Endothelial cell of umbilical vein (primary cell): ENCODE measurements at regions not wholly inside any gene's neighbourhood (a gene's known extent, or its start where the extent isn't known, plus 50 kb on each side); places are given as distances from the start of the nearest gene placed in this dataset.

Experiments
- BruUV-seq: library from RNA; stranded (reverse); fragments of 400-500 nt; replicated peaks from 2 replicates; lab custom pipeline; 2021; lab: Mats Ljungman, UMichigan
- CTCF ChIA-PET: fragments of 300-600, 350-600 bp; sonication (Branson Sonifier 250); formaldehyde crosslinking; loops from one replicate; lab custom pipeline; 2021; ENCODE audit warnings: antibody characterized with exemption, inconsistent platforms; lab: Charles Lee
- POLR2A ChIA-PET: fragments of 300-600, 350-600 bp; sonication (Branson Sonifier 250); formaldehyde crosslinking; loops from one replicate; lab custom pipeline; 2021; ENCODE audit warnings: antibody characterized with exemption, inconsistent platforms; lab: Charles Lee
- DNase-seq: peaks from one replicate; pipeline ENCODE4 v3.0.0-alpha.2; 2011; ENCODE audit warnings: low read depth, low spot score
- FAIRE-seq: peaks from 2 replicates; lab custom pipeline; 2011; peaks lifted over from hg19 to GRCh38; lab: Jason Lieb, UNC
- H2AFZ ChIP-seq: 2 replicates; pipeline ENCODE4 v1.6.0; 2012; ENCODE audit warnings: low read depth, low read length, control low read depth, inconsistent platforms
- H3K27ac ChIP-seq: 2 replicates; pipeline ENCODE4 v1.5.1; 2011; ENCODE audit warnings: low read depth, mild to moderate bottlenecking, control low read depth, low read length, moderate library complexity; ENCODE audit not compliant: insufficient read depth
- H3K27me3 ChIP-seq, 2 experiments: 2 replicates each; pipeline versions ENCODE4 v1.6.0 to v1.6.1; 2011; ENCODE audit warnings: low read length in 2 of 2, mixed read lengths in 1 of 2; ENCODE audit not compliant: control insufficient read depth in 2 of 2, insufficient read depth in 2 of 2
- H3K36me3 ChIP-seq, 2 experiments: 2 replicates in 1 of 2; 3 replicates in 1 of 2; pipeline ENCODE4 v1.5.1; 2011; ENCODE audit warnings: low read length in 2 of 2, mild to moderate bottlenecking in 1 of 2, moderate library complexity in 1 of 2; ENCODE audit not compliant: control insufficient read depth in 2 of 2, insufficient read depth in 2 of 2; ENCODE audit errors: extremely low read depth in 1 of 2
- H3K4me1 ChIP-seq: 3 replicates; pipeline ENCODE4 v1.5.1; 2011; ENCODE audit warnings: mild to moderate bottlenecking, low read length; ENCODE audit not compliant: control insufficient read depth, insufficient read depth; ENCODE audit errors: extremely low read depth
- H3K4me2 ChIP-seq: 2 replicates; pipeline ENCODE4 v1.6.1; 2011; ENCODE audit warnings: low read length, control low read depth, mixed read lengths; ENCODE audit not compliant: insufficient read depth
- H3K4me3 ChIP-seq, 3 experiments: fragments of 200-600 bp in 1 of 3; sonication (generic), shearing (Covaris generic) in 1 of 3; replicated peaks in 1 of 3; 2 replicates each; pipeline ENCODE4 v1.5.1; 2011 to 2016; ENCODE audit warnings: control low read depth in 3 of 3, low read length in 3 of 3, mild to moderate bottlenecking in 2 of 3, inconsistent platforms in 1 of 3, low read depth in 1 of 3, moderate library complexity in 1 of 3; ENCODE audit not compliant: insufficient read depth in 1 of 3
- H3K79me2 ChIP-seq: 2 replicates; pipeline ENCODE4 v1.6.0; 2012; ENCODE audit warnings: low read length, inconsistent platforms; ENCODE audit not compliant: control insufficient read depth, insufficient read depth
- H3K9ac ChIP-seq: replicated peaks from 2 replicates; pipeline ENCODE3; 2011; ENCODE audit warnings: low read length, control low read depth; ENCODE audit not compliant: insufficient read depth; ENCODE audit errors: extremely low read depth
- H3K9me1 ChIP-seq: replicated peaks from 3 replicates; pipeline ENCODE4 v1.6.0; 2011; ENCODE audit warnings: mild to moderate bottlenecking, low read length; ENCODE audit not compliant: control insufficient read depth, insufficient read depth; ENCODE audit errors: extremely low read depth
- H3K9me3 ChIP-seq: replicated peaks from 2 replicates; pipeline ENCODE4 v1.5.1; 2012; ENCODE audit warnings: low read length, inconsistent platforms; ENCODE audit not compliant: control insufficient read depth, insufficient read depth
- H4K20me1 ChIP-seq: replicated peaks from 2 replicates; pipeline ENCODE3; 2011; ENCODE audit warnings: mild to moderate bottlenecking, low read length; ENCODE audit not compliant: control insufficient read depth, insufficient read depth; ENCODE audit errors: extremely low read depth
- CTCF ChIP-seq, 2 donors: IDR thresholded peaks; 1 replicate in 1 of 2; 2 replicates in 1 of 2; pipeline ENCODE4 v1.5.1; 2011; ENCODE audit warnings: low read length in 2 of 2, mild to moderate bottlenecking in 2 of 2, moderate library complexity in 2 of 2, control low read depth in 1 of 2, inconsistent platforms in 1 of 2, low read depth in 1 of 2; ENCODE audit not compliant: insufficient read depth in 1 of 2; ENCODE audit errors: extremely low read depth in 1 of 2
- EZH2 ChIP-seq: IDR thresholded peaks from 2 replicates; pipeline ENCODE4 v1.6.1; 2012; ENCODE audit warnings: borderline replicate concordance, low read depth, mild to moderate bottlenecking, moderate library complexity, low read length, inconsistent platforms; ENCODE audit not compliant: severe bottlenecking
- FOS ChIP-seq: IDR thresholded peaks from 2 replicates; pipeline ENCODE4 v1.6.1; 2011; ENCODE audit warnings: mild to moderate bottlenecking, low read length, moderate library complexity, borderline replicate concordance; ENCODE audit not compliant: insufficient read depth
- GATA2 ChIP-seq: IDR thresholded peaks from 2 replicates; pipeline ENCODE4 v1.7.0; 2011; ENCODE audit warnings: low read depth, mild to moderate bottlenecking, moderate library complexity, mixed read lengths, low read length; ENCODE audit not compliant: insufficient read length, insufficient read depth
- JUN ChIP-seq: IDR thresholded peaks from 2 replicates; pipeline ENCODE4 v1.6.1; 2011; ENCODE audit warnings: borderline replicate concordance, low read depth; ENCODE audit not compliant: insufficient read length, insufficient read depth
- MAX ChIP-seq: IDR thresholded peaks from 2 replicates; pipeline ENCODE4 v1.6.1; 2011; ENCODE audit not compliant: insufficient read depth, insufficient read length
- MYC ChIP-seq: IDR thresholded peaks from one replicate; pipeline ENCODE4 v1.6.1; 2011; ENCODE audit warnings: mild to moderate bottlenecking, low read depth, low read length
- POLR2A ChIP-seq: IDR thresholded peaks from 2 replicates; pipeline ENCODE4 v1.6.1; 2012; ENCODE audit warnings: low read depth, mild to moderate bottlenecking, control low read depth, low read length
- POLR2AphosphoS5 ChIP-seq: IDR thresholded peaks from 2 replicates; pipeline ENCODE4 v1.6.1; 2012; ENCODE audit warnings: low read depth, mild to moderate bottlenecking, control low read depth, low read length, moderate library complexity; ENCODE audit not compliant: insufficient read depth
- dilution Hi-C: fragments of 300-500 bp; cut with MboI; formaldehyde crosslinking; loops from one replicate; pipeline ENCODE4 v1.15.0; 2019; ENCODE audit warnings: low sequenced_read_pairs; ENCODE audit not compliant: extremely low pct_ligation_motif_present
- intact Hi-C: fragments of 100-400 bp; cut with micrococcal nuclease; formaldehyde crosslinking; loops from one replicate; pipeline ENCODE4 v1.10.0; 2022

GRCh38 chr6:165119231-165120020 lies 190.0 kb downstream of the C6orf118 start:
- TF ChIP-seq MYC, result no peak
- TF ChIP-seq POLR2A, result no peak
- TF ChIP-seq JUN, result no peak
- no peak for TF ChIP-seq POLR2AphosphoS5
- no peak for TF ChIP-seq GATA2
- no peak for TF ChIP-seq CTCF (IDR thresholded peaks at IDR 0.05; ENCODE audit: extremely low read depth in 1 of 2, insufficient read depth in 1 of 2, low read depth in 1 of 2, low read length in 2 of 2)
- TF ChIP-seq EZH2, result no peak
- TF ChIP-seq MAX, result no peak
- no peak for TF ChIP-seq FOS
- no peaks in the 10 kb centered on the region for H4K20me1 ChIP-seq
- no peaks in the 10 kb centered on the region for H3K79me2 ChIP-seq
- H3K27me3 ChIP-seq, result no peaks in the 10 kb centered on the region
- no peak overlapping the region for H3K9ac ChIP-seq
- H2AFZ ChIP-seq, result no peak overlapping the region
- H3K9me1 ChIP-seq, result no peaks in the 10 kb centered on the region
- ChIA-PET POLR2A (no interaction called here), CTCF (no interaction called here)
- FAIRE-seq, result no peak
- no peak for DNase-seq
- no peaks in the 10 kb centered on the region for H3K36me3 ChIP-seq
- no peak overlapping the region for H3K4me2 ChIP-seq
- intact Hi-C loops (no loop called here), dilution Hi-C loops (no loop called here)
- H3K4me1 ChIP-seq, result no peaks in the 10 kb centered on the region
- no peak overlapping the region for H3K27ac ChIP-seq
- no peaks in the 10 kb centered on the region for H3K9me3 ChIP-seq
- no TSS peak for BruUV-seq
- no peak overlapping the region for H3K4me3 ChIP-seq
